Fibroblast of lung (primary cell): ENCODE measurements at regions not wholly inside any gene's neighbourhood (a gene's known extent, or its start where the extent isn't known, plus 50 kb on each side); places are given as distances from the start of the nearest gene placed in this dataset.

Source experiments
- DNase-seq, 2 donors: peaks; one replicate each; pipeline versions ENCODE4 v3.0.0 to v3.0.0-alpha.2; 2010; ENCODE audit warnings: low read depth in 2 of 2
- H2AFZ ChIP-seq: 2 replicates; pipeline ENCODE4 v1.5.1; 2012; ENCODE audit warnings: low read length, control low read depth, inconsistent platforms
- H3K27ac ChIP-seq: 2 replicates; pipeline ENCODE4 v1.5.1; 2011; ENCODE audit warnings: low read length, control low read depth; ENCODE audit not compliant: insufficient read depth
- H3K27me3 ChIP-seq: 2 replicates; pipeline ENCODE4 v1.5.1; 2011; ENCODE audit warnings: mild to moderate bottlenecking, low read length; ENCODE audit not compliant: control insufficient read depth, insufficient read depth
- H3K36me3 ChIP-seq: 2 replicates; pipeline ENCODE4 v1.5.1; 2011; ENCODE audit warnings: low read length; ENCODE audit not compliant: control insufficient read depth, insufficient read depth
- H3K4me1 ChIP-seq: 2 replicates; pipeline ENCODE4 v1.5.1; 2011; ENCODE audit warnings: low read length; ENCODE audit not compliant: control insufficient read depth, insufficient read depth; ENCODE audit errors: extremely low read depth
- H3K4me2 ChIP-seq: 2 replicates; pipeline ENCODE4 v1.5.1; 2011; ENCODE audit warnings: low read length, control low read depth; ENCODE audit not compliant: insufficient read depth; ENCODE audit errors: extremely low read depth
- H3K4me3 ChIP-seq, 4 experiments: fragments of 200-600 bp in 1 of 4; sonication (generic) in 1 of 4; replicated peaks in 1 of 4; 2 replicates each; pipeline ENCODE4 v1.5.1; 2011 to 2016; ENCODE audit warnings: low read length in 4 of 4, low read depth in 3 of 4, mild to moderate bottlenecking in 3 of 4, control low read depth in 2 of 4, inconsistent platforms in 1 of 4, mixed read lengths in 1 of 4; ENCODE audit not compliant: insufficient read depth in 1 of 4; ENCODE audit errors: control extremely low read depth in 1 of 4
- H3K79me2 ChIP-seq: 2 replicates; pipeline ENCODE4 v1.5.1; 2012; ENCODE audit warnings: mild to moderate bottlenecking, low read length, inconsistent platforms; ENCODE audit not compliant: control insufficient read depth, insufficient read depth
- H3K9ac ChIP-seq: 2 replicates; pipeline ENCODE4 v1.5.1; 2011; ENCODE audit warnings: mild to moderate bottlenecking, low read length, control low read depth; ENCODE audit not compliant: insufficient read depth
- H3K9me3 ChIP-seq: 2 replicates; pipeline ENCODE4 v1.5.1; 2012; ENCODE audit warnings: low read depth, low read length; ENCODE audit not compliant: control insufficient read depth, insufficient read depth
- H4K20me1 ChIP-seq: 2 replicates; pipeline ENCODE4 v1.5.1; 2011; ENCODE audit warnings: low read length; ENCODE audit not compliant: control insufficient read depth, insufficient read depth; ENCODE audit errors: extremely low read depth
- CTCF ChIP-seq, 2 donors: IDR thresholded peaks in 1 of 2; conservative IDR thresholded peaks in 1 of 2; 1 replicate in 1 of 2; 2 replicates in 1 of 2; pipeline ENCODE4 v1.5.1; 2011 to 2012; ENCODE audit warnings: low read length in 2 of 2, control low read depth in 1 of 2, inconsistent platforms in 1 of 2, low read depth in 1 of 2, mild to moderate bottlenecking in 1 of 2
- EZH2 ChIP-seq: IDR thresholded peaks from 2 replicates; pipeline ENCODE4 v1.5.1; 2012; ENCODE audit warnings: low read length, control low read depth, mild to moderate bottlenecking; ENCODE audit errors: missing control alignments

DNA sequence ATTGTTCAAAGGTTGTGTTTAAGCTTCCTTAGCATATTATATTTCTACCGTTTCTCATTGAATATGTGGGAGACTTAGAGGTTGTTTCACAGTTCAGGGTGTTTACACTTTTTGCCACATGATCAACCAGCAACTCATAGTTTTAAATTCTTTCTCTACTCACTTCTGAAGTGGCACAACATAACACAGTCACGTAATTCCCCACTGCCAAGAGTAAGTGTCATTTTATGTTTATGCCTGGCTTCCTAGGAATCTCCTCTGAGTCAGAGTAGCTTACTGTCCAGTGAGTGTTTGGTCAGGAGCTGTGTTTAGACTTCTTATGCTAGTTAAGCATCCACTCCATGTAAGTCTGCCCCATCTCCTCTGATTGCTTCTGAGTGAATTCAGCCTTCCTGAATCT, 520.8 kb upstream of the KIRREL3 start:
- Histone ChIP-seq H2AFZ (no peak overlapping the region), H3K4me3 (no peak overlapping the region), H3K4me2 (no peak overlapping the region), H3K9me3 (no peaks in the 10 kb centered on the region), H3K27ac (no peak overlapping the region), H3K27me3 (no peaks in the 10 kb centered on the region), H3K9ac (no peak overlapping the region), H4K20me1 (no peaks in the 10 kb centered on the region), H3K4me1 (no peaks in the 10 kb centered on the region), H3K36me3 (no peaks in the 10 kb centered on the region), H3K79me2 (no peaks in the 10 kb centered on the region)
- TF ChIP-seq EZH2 (no peak), CTCF (conservative IDR thresholded peaks at IDR 0.05 in 1 of 2, IDR thresholded peaks at IDR 0.05 in 1 of 2; ENCODE audit: low read depth in 1 of 2, low read length in 2 of 2) (no peak)
- peak; percentile 15 to 74 for DNase-seq

DNA sequence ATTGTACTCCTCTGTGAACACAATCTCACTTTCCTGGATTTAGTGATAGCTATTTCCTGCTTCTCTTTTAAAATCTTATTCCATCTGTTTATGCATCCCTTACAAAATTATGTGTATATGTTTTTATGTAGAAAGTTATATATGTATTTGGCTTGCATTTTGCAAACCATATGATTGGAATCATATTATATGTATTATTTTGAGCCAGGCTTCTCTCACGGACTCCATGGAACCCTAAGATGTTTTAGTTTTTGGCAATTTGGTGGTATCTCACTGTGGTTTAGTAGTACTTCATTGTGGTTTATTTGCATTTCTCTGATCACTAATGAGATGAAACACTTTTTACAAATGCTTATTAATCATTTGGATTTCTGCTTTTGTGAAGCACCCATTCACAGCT, 507.3 kb upstream of the KIRREL3 start:
- H3K9ac ChIP-seq, result no peak overlapping the region
- no peak overlapping the region for H3K27ac ChIP-seq
- no peaks in the 10 kb centered on the region for H3K27me3 ChIP-seq
- no peak overlapping the region for H3K4me2 ChIP-seq
- no peak for TF ChIP-seq EZH2
- no peak for TF ChIP-seq CTCF (conservative IDR thresholded peaks at IDR 0.05 in 1 of 2, IDR thresholded peaks at IDR 0.05 in 1 of 2; ENCODE audit: low read depth in 1 of 2, low read length in 2 of 2)
- no peak overlapping the region for H3K4me3 ChIP-seq
- H3K4me1 ChIP-seq, result no peaks in the 10 kb centered on the region
- no peaks in the 10 kb centered on the region for H3K9me3 ChIP-seq
- H4K20me1 ChIP-seq, result no peaks in the 10 kb centered on the region
- DNase-seq, result no peak
- no peak overlapping the region for H2AFZ ChIP-seq
- no peaks in the 10 kb centered on the region for H3K79me2 ChIP-seq
- H3K36me3 ChIP-seq, result no peaks in the 10 kb centered on the region

DNA sequence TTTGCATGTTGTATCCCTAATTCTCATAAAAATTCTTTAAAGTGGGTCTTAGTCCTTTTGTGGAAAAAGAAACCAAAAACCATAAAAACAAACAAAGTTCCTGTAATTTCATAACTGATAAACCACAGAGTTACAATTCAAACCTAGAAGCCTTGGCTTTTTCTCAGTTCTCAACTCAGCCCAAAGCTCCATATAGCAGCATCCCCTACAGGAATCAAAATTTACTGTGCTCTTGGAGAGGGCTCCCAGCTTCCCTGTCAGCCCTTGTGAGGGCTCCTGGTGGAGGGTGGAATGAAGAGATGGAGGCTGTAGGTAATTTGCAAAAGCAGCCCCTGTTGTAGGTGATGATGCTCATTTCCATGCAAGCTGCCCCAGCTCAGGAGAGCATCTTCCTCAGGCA, 506.1 kb upstream of the KIRREL3 start:
- Histone ChIP-seq H2AFZ (no peak overlapping the region), H3K4me2 (no peak overlapping the region), H3K9me3 (no peaks in the 10 kb centered on the region), H3K79me2 (no peaks in the 10 kb centered on the region), H4K20me1 (no peaks in the 10 kb centered on the region), H3K36me3 (no peaks in the 10 kb centered on the region), H3K27me3 (no peaks in the 10 kb centered on the region), H3K9ac (no peak overlapping the region), H3K4me3 (no peak overlapping the region), H3K4me1 (no peaks in the 10 kb centered on the region), H3K27ac (no peak overlapping the region)
- no peak for TF ChIP-seq EZH2
- no peak for TF ChIP-seq CTCF (conservative IDR thresholded peaks at IDR 0.05 in 1 of 2, IDR thresholded peaks at IDR 0.05 in 1 of 2; ENCODE audit: low read depth in 1 of 2, low read length in 2 of 2)
- DNase-seq, result no peak
